ENCODE measurements at regions not wholly inside any gene's neighbourhood (a gene's known extent, or its start where the extent isn't known, plus 50 kb on each side); places are given as distances from the start of the nearest gene placed in this dataset.

DNA sequence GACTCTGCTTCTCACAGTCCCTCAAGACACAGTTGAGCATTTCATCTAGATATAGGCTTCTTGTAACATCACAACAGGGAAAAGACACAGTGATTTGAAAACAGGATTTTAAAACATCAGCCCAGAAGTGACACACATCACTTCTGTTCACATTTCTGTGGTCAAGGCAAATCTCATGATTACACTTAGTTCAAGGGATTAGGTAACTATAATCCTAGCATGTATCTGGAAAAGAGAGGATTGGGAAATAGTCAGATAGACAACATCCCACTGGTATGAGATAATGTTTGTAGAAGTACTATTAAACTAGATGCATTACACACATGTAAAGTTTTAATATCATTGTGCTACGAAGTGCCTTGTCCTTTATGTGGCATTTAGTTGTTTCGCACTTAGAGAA lies 252.6 kb upstream of the PRKD1 start:
- Histone ChIP-seq H3K27ac (ENCODE audit: low read length) (no peak overlapping the region), H3K79me2 (ENCODE audit: low read length) (no peaks in the 10 kb centered on the region), H3K4me1 (ENCODE audit: low read length) (no peaks in the 10 kb centered on the region), H3K4me3 (ENCODE audit: low read length) (no peak overlapping the region), H3K9ac (ENCODE audit: low read length) (no peak overlapping the region), H3K27me3 (replicated peaks; ENCODE audit: insufficient read depth, low read length) (no peaks in the 10 kb centered on the region), H2AFZ (ENCODE audit: low read length) (no peak overlapping the region), H3K4me2 (ENCODE audit: low read depth, low read length) (no peak overlapping the region), H3F3A (ENCODE audit: insufficient read depth, low read length) (no peaks in the 10 kb centered on the region), H3K9me3 (replicated peaks; ENCODE audit: insufficient read depth, low read length) (no peaks in the 10 kb centered on the region), H4K20me1 (ENCODE audit: insufficient read depth, low read length) (no peaks in the 10 kb centered on the region), H3K36me3 (replicated peaks; ENCODE audit: insufficient read depth, low read length) (no peaks in the 10 kb centered on the region), H3K9me2 (replicated peaks; ENCODE audit: insufficient read depth, low read length) (no peaks in the 10 kb centered on the region)
- DNase-seq, result no peak
- no peak for TF ChIP-seq EZH2 (optimal IDR thresholded peaks at IDR 0.05; ENCODE audit: low read depth, low read length)
- TF ChIP-seq, protein P1, sequence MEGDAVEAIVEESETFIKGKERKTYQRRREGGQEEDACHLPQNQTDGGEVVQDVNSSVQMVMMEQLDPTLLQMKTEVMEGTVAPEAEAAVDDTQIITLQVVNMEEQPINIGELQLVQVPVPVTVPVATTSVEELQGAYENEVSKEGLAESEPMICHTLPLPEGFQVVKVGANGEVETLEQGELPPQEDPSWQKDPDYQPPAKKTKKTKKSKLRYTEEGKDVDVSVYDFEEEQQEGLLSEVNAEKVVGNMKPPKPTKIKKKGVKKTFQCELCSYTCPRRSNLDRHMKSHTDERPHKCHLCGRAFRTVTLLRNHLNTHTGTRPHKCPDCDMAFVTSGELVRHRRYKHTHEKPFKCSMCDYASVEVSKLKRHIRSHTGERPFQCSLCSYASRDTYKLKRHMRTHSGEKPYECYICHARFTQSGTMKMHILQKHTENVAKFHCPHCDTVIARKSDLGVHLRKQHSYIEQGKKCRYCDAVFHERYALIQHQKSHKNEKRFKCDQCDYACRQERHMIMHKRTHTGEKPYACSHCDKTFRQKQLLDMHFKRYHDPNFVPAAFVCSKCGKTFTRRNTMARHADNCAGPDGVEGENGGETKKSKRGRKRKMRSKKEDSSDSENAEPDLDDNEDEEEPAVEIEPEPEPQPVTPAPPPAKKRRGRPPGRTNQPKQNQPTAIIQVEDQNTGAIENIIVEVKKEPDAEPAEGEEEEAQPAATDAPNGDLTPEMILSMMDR (IDR thresholded peaks at IDR 0.05; ENCODE audit: low read length), result no peak
- TF ChIP-seq EZH2phosphoT487 (IDR thresholded peaks at IDR 0.05; ENCODE audit: low read length), result no peak

DNA sequence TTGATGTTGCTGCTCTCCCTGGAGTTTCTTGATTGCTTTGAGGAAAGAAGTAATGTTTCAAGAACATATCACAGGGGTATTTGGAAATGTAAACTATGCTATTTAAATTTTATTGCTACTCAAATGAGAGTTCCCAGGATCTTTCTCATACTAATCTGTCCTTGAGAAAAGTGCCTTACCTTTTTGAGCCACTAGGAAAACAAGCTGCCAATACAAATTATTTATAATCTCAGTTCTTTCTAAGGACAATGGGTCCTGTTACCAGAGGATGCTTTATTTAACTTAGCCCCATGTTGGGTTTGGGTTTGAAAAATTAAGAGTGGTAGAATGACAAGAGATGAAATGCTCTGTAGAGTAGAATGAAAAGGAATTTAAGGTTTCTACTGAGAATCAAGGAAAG lies 258.2 kb upstream of the PRKD1 start:
- no peak overlapping the region for H3K9ac ChIP-seq (ENCODE audit: low read length)
- H2AFZ ChIP-seq (ENCODE audit: low read length), result no peak overlapping the region
- TF ChIP-seq, protein P1 (IDR thresholded peaks at IDR 0.05; ENCODE audit: low read length), result no peak
- TF ChIP-seq EZH2 (optimal IDR thresholded peaks at IDR 0.05; ENCODE audit: low read depth, low read length) (no peak), EZH2phosphoT487 (IDR thresholded peaks at IDR 0.05; ENCODE audit: low read length) (no peak)
- no peak overlapping the region for H3K27ac ChIP-seq (ENCODE audit: low read length)
- no peaks in the 10 kb centered on the region for H3K9me2 ChIP-seq (replicated peaks; ENCODE audit: insufficient read depth, low read length)
- no peak overlapping the region for H3K4me2 ChIP-seq (ENCODE audit: low read depth, low read length)
- no peaks in the 10 kb centered on the region for H3K4me1 ChIP-seq (ENCODE audit: low read length)
- no peak overlapping the region for H3K4me3 ChIP-seq (ENCODE audit: low read length)
- no peak for DNase-seq
- no peaks in the 10 kb centered on the region for H3K36me3 ChIP-seq (replicated peaks; ENCODE audit: insufficient read depth, low read length)
- no peaks in the 10 kb centered on the region for H3K79me2 ChIP-seq (ENCODE audit: low read length)
- no peaks in the 10 kb centered on the region for H4K20me1 ChIP-seq (ENCODE audit: insufficient read depth, low read length)
- H3K9me3 ChIP-seq (replicated peaks; ENCODE audit: insufficient read depth, low read length), result no peaks in the 10 kb centered on the region
- H3F3A ChIP-seq (ENCODE audit: insufficient read depth, low read length), result no peaks in the 10 kb centered on the region
- H3K27me3 ChIP-seq (replicated peaks; ENCODE audit: insufficient read depth, low read length), result no peaks in the 10 kb centered on the region

DNA sequence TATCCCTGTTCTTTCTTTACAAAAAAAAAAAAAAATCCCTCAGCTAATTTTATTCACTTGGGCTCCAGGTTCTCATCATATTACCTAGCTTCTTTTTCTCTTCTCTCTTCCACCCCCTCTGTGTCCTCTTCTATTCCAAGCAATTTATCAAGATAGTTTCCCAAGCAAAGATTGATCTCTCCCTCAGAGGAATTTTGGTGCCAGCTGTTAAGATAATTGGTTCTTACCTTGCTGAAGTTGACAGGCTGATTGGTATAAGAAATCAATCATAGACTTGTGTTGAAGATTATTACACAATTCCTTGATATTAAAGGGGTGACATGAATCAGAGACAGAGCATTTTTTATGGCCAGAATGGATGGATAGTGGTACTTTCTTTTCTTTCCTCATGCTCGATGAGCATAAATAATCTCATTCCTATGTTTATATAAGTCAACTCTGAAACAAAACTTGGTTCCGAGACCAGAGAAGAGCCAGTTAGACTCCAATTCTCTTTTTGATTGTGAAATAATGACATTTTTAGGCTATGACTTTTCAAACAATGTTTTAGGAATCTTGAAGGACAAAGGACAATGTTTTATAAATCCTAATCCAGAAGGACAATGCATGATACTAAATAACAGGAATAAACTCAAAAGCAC lies 264.1 kb upstream of the PRKD1 start:
- Histone ChIP-seq H3K4me1 (ENCODE audit: low read length) (no peaks in the 10 kb centered on the region), H3K4me2 (ENCODE audit: low read depth, low read length) (no peak overlapping the region), H3K36me3 (replicated peaks; ENCODE audit: insufficient read depth, low read length) (no peaks in the 10 kb centered on the region), H4K20me1 (ENCODE audit: insufficient read depth, low read length) (no peaks in the 10 kb centered on the region), H3K9me2 (replicated peaks; ENCODE audit: insufficient read depth, low read length) (no peaks in the 10 kb centered on the region), H3K9ac (ENCODE audit: low read length) (no peak overlapping the region), H3K27ac (ENCODE audit: low read length) (no peak overlapping the region), H3K9me3 (replicated peaks; ENCODE audit: insufficient read depth, low read length) (no peaks in the 10 kb centered on the region), H3K27me3 (replicated peaks; ENCODE audit: insufficient read depth, low read length) (no peaks in the 10 kb centered on the region), H3K4me3 (ENCODE audit: low read length) (no peak overlapping the region), H3F3A (ENCODE audit: insufficient read depth, low read length) (no peaks in the 10 kb centered on the region), H3K79me2 (ENCODE audit: low read length) (no peaks in the 10 kb centered on the region), H2AFZ (ENCODE audit: low read length) (no peak overlapping the region)
- TF ChIP-seq EZH2phosphoT487 (IDR thresholded peaks at IDR 0.05; ENCODE audit: low read length) (no peak), EZH2 (optimal IDR thresholded peaks at IDR 0.05; ENCODE audit: low read depth, low read length) (no peak)
- TF ChIP-seq, protein P1 (IDR thresholded peaks at IDR 0.05; ENCODE audit: low read length), result no peak
- no peak for DNase-seq
